ENCODE measurements at regions not wholly inside any gene's neighbourhood (a gene's known extent, or its start where the extent isn't known, plus 50 kb on each side); places are given as distances from the start of the nearest gene placed in this dataset.

GRCh38 chr4:24312261-24312913 is 272.0 kb downstream of the DHX15 start (continued):
- TF ChIP-seq POU6F1 (CRISPR knock-in tag; IDR thresholded peaks at IDR 0.05; ENCODE audit: borderline replicate concordance, low read depth) (no peak), ZNF70 (CRISPR knock-in tag; IDR thresholded peaks at IDR 0.05) (no peak), ESRRG (CRISPR knock-in tag; IDR thresholded peaks at IDR 0.05) (no peak)
- TF ChIP-seq, protein P1, sequence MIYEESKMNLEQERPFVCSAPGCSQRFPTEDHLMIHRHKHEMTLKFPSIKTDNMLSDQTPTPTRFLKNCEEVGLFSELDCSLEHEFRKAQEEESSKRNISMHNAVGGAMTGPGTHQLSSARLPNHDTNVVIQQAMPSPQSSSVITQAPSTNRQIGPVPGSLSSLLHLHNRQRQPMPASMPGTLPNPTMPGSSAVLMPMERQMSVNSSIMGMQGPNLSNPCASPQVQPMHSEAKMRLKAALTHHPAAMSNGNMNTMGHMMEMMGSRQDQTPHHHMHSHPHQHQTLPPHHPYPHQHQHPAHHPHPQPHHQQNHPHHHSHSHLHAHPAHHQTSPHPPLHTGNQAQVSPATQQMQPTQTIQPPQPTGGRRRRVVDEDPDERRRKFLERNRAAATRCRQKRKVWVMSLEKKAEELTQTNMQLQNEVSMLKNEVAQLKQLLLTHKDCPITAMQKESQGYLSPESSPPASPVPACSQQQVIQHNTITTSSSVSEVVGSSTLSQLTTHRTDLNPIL (CRISPR knock-in tag; IDR thresholded peaks at IDR 0.05; ENCODE audit: low read depth): no peak

DNA sequence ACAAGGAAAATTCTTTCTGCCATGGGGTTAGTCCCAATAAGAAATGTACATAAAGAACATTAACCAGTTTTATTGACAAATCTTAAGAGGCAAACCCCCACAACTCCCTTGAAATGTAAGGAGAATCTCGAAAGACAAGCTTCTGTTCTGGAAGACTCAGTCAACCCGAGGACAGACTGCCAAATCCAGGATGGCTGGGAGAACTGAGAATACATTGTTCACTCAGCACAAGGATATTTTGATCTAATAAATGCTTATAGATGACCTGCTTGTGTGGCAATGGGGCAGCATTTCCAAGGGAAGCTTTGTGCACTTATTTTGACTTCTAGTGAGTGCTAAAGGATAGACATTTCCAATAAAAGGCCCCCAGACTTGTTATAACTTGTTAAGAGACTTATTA is 280.4 kb downstream of the DHX15 start:
- no peak for ATAC-seq
- no peak for TF ChIP-seq TOX (CRISPR knock-in tag; IDR thresholded peaks at IDR 0.05; ENCODE audit: borderline replicate concordance)
- no peak for TF ChIP-seq ZNF565 (CRISPR knock-in tag; conservative IDR thresholded peaks at IDR 0.05; ENCODE audit: low read depth)
- no peak for TF ChIP-seq OSR1 (CRISPR knock-in tag; IDR thresholded peaks at IDR 0.05)
- no peak for TF ChIP-seq RARB (CRISPR knock-in tag; IDR thresholded peaks at IDR 0.05)
- TF ChIP-seq ZNF70 (CRISPR knock-in tag; IDR thresholded peaks at IDR 0.05): no peak
- TF ChIP-seq, protein P1 (CRISPR knock-in tag; IDR thresholded peaks at IDR 0.05; ENCODE audit: low read depth): no peak

- ATAC-seq: no peak
- TF ChIP-seq PPARA (CRISPR knock-in tag; IDR thresholded peaks at IDR 0.05; ENCODE audit: borderline replicate concordance) (no peak), ESRRG (CRISPR knock-in tag; IDR thresholded peaks at IDR 0.05) (no peak), ZFP3 (CRISPR knock-in tag; IDR thresholded peaks at IDR 0.05) (no peak), GLIS3 (CRISPR knock-in tag; IDR thresholded peaks at IDR 0.05) (no peak), CSDC2 (CRISPR knock-in tag; IDR thresholded peaks at IDR 0.05) (no peak), SNAI2 (CRISPR knock-in tag; IDR thresholded peaks at IDR 0.05) (no peak), TCF4 (CRISPR knock-in tag; IDR thresholded peaks at IDR 0.05; ENCODE audit: borderline replicate concordance) (no peak), RARB (CRISPR knock-in tag; IDR thresholded peaks at IDR 0.05) (no peak), OSR1 (CRISPR knock-in tag; IDR thresholded peaks at IDR 0.05) (no peak), ARNTL (CRISPR knock-in tag; IDR thresholded peaks at IDR 0.05; ENCODE audit: borderline replicate concordance, low read depth) (no peak), ZC3H10 (CRISPR knock-in tag; IDR thresholded peaks at IDR 0.05) (no peak), ZFP30 (CRISPR knock-in tag; IDR thresholded peaks at IDR 0.05) (no peak), BACH2 (CRISPR knock-in tag; IDR thresholded peaks at IDR 0.05; ENCODE audit: borderline replicate concordance) (no peak), ZNF70 (CRISPR knock-in tag; IDR thresholded peaks at IDR 0.05) (no peak), POU6F1 (CRISPR knock-in tag; IDR thresholded peaks at IDR 0.05; ENCODE audit: borderline replicate concordance, low read depth) (no peak)
- TF ChIP-seq, protein P1 (CRISPR knock-in tag; IDR thresholded peaks at IDR 0.05; ENCODE audit: low read depth): no peak
- TF ChIP-seq, protein P2, sequence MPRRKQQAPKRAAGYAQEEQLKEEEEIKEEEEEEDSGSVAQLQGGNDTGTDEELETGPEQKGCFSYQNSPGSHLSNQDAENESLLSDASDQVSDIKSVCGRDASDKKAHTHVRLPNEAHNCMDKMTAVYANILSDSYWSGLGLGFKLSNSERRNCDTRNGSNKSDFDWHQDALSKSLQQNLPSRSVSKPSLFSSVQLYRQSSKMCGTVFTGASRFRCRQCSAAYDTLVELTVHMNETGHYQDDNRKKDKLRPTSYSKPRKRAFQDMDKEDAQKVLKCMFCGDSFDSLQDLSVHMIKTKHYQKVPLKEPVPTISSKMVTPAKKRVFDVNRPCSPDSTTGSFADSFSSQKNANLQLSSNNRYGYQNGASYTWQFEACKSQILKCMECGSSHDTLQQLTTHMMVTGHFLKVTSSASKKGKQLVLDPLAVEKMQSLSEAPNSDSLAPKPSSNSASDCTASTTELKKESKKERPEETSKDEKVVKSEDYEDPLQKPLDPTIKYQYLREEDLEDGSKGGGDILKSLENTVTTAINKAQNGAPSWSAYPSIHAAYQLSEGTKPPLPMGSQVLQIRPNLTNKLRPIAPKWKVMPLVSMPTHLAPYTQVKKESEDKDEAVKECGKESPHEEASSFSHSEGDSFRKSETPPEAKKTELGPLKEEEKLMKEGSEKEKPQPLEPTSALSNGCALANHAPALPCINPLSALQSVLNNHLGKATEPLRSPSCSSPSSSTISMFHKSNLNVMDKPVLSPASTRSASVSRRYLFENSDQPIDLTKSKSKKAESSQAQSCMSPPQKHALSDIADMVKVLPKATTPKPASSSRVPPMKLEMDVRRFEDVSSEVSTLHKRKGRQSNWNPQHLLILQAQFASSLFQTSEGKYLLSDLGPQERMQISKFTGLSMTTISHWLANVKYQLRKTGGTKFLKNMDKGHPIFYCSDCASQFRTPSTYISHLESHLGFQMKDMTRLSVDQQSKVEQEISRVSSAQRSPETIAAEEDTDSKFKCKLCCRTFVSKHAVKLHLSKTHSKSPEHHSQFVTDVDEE (CRISPR knock-in tag; IDR thresholded peaks at IDR 0.05): no peak
Observed at GRCh38 chr4:24298911-24299310, 285.4 kb downstream of the DHX15 start.
